Liver (tissue), 7 donors: ENCODE measurements at regions not wholly inside any gene's neighbourhood (a gene's known extent, or its start where the extent isn't known, plus 50 kb on each side); places are given as distances from the start of the nearest gene placed in this dataset.

ENCODE experiments used
- DNase-seq: peaks from one replicate; pipeline ENCODE4 v3.0.0-alpha.2; 2017; ENCODE audit warnings: low spot score
- H3K27ac ChIP-seq, 2 donors: one replicate each; pipeline ENCODE4 v1.7.0; 2013; ENCODE audit warnings: inconsistent platforms in 2 of 2, low read length in 2 of 2, control low read depth in 1 of 2, low read depth in 1 of 2, mild to moderate bottlenecking in 1 of 2
- H3K27me3 ChIP-seq, 4 donors: one replicate each; pipeline versions ENCODE4 v1.6.1 to v1.7.0; 2013; ENCODE audit warnings: low read length in 3 of 4, inconsistent platforms in 1 of 4, mild to moderate bottlenecking in 1 of 4, moderate library complexity in 1 of 4; ENCODE audit not compliant: control insufficient read depth in 4 of 4, insufficient read depth in 4 of 4
- H3K36me3 ChIP-seq, 4 donors: one replicate each; pipeline versions ENCODE4 v1.6.1 to v1.7.0; 2013; ENCODE audit warnings: low read length in 3 of 4, mild to moderate bottlenecking in 3 of 4, low read depth in 1 of 4, moderate library complexity in 1 of 4; ENCODE audit not compliant: control insufficient read depth in 4 of 4, insufficient read depth in 3 of 4
- H3K4me1 ChIP-seq, 4 donors: one replicate each; pipeline versions ENCODE4 v1.6.1 to v1.7.0; 2013; ENCODE audit warnings: low read length in 3 of 4, mild to moderate bottlenecking in 3 of 4, moderate library complexity in 1 of 4; ENCODE audit not compliant: control insufficient read depth in 4 of 4, insufficient read depth in 4 of 4
- H3K4me3 ChIP-seq, 3 donors: one replicate each; pipeline versions ENCODE4 v1.6.1 to v1.7.0; 2013; ENCODE audit warnings: low read length in 3 of 3, control low read depth in 1 of 3, low read depth in 1 of 3, mild to moderate bottlenecking in 1 of 3
- H3K9ac ChIP-seq, 2 donors: one replicate each; pipeline ENCODE4 v1.7.0; 2013; ENCODE audit warnings: low read length in 2 of 2, mild to moderate bottlenecking in 2 of 2, moderate library complexity in 2 of 2, control low read depth in 1 of 2, low read depth in 1 of 2
- H3K9me3 ChIP-seq, 4 donors: one replicate each; pipeline versions ENCODE4 v1.6.1 to v1.7.0; 2013; ENCODE audit warnings: low read length in 3 of 4; ENCODE audit not compliant: control insufficient read depth in 4 of 4
- EGR1 ChIP-seq, 2 donors: IDR thresholded peaks; 2 replicates each; pipeline ENCODE4 v1.6.1; 2016 to 2018; ENCODE audit warnings: antibody characterized with exemption in 2 of 2, low read depth in 2 of 2
- FOXA1 ChIP-seq: IDR thresholded peaks from 2 replicates; pipeline ENCODE4 v1.6.1; 2016; ENCODE audit warnings: antibody characterized with exemption
- FOXA2 ChIP-seq: IDR thresholded peaks from 2 replicates; pipeline ENCODE4 v1.6.1; 2016; ENCODE audit warnings: antibody characterized with exemption
- GABPA ChIP-seq, 2 donors: IDR thresholded peaks in 1 of 2; conservative IDR thresholded peaks in 1 of 2; 2 replicates each; pipeline ENCODE4 v1.6.1; 2016; ENCODE audit warnings: antibody characterized with exemption in 2 of 2, mild to moderate bottlenecking in 1 of 2, moderate library complexity in 1 of 2
- HNF4A ChIP-seq, 2 donors: conservative IDR thresholded peaks; 2 replicates each; pipeline ENCODE4 v1.6.1; 2016; ENCODE audit warnings: antibody characterized with exemption in 2 of 2, mild to moderate bottlenecking in 2 of 2
- JUND ChIP-seq, 2 donors: IDR thresholded peaks; 2 replicates each; pipeline ENCODE4 v1.6.1; 2016; ENCODE audit warnings: antibody characterized with exemption in 2 of 2
- NR2F2 ChIP-seq: IDR thresholded peaks from 2 replicates; pipeline ENCODE4 v1.6.1; 2016; ENCODE audit warnings: antibody characterized with exemption
- SP1 ChIP-seq: IDR thresholded peaks from 2 replicates; pipeline ENCODE4 v1.6.1; 2018; ENCODE audit warnings: antibody characterized with exemption, mild to moderate bottlenecking
- TAF1 ChIP-seq: conservative IDR thresholded peaks from 2 replicates; pipeline ENCODE4 v1.6.1; 2016; ENCODE audit warnings: antibody characterized with exemption, mild to moderate bottlenecking
- YY1 ChIP-seq: IDR thresholded peaks from 2 replicates; pipeline ENCODE4 v1.6.1; 2016; ENCODE audit warnings: antibody characterized with exemption, mild to moderate bottlenecking
- WGBS: extraction: QIAGEN DNeasy Blood & Tissue Kit; methylation state at CpG from one replicate; pipeline ENCODE4 v1.1.7; 2013; 5-methylcytosine and 5-hydroxymethylcytosine counted together
- TF ChIP-seq, protein P1 (sequence below): IDR thresholded peaks from 2 replicates; pipeline ENCODE4 v1.6.1; 2016; ENCODE audit warnings: antibody characterized with exemption
- TF ChIP-seq, protein P2 (sequence below): IDR thresholded peaks from 2 replicates; pipeline ENCODE4 v1.6.1; 2016; ENCODE audit warnings: antibody characterized with exemption
- TF ChIP-seq, protein P3 (sequence below): IDR thresholded peaks from 2 replicates; pipeline ENCODE4 v1.6.1; 2016; ENCODE audit warnings: antibody characterized with exemption, mild to moderate bottlenecking
- donor health status: healthy.
- donor health status: healthy.
- donor health status: healthy.
- donor health status: healthy.

DNA sequence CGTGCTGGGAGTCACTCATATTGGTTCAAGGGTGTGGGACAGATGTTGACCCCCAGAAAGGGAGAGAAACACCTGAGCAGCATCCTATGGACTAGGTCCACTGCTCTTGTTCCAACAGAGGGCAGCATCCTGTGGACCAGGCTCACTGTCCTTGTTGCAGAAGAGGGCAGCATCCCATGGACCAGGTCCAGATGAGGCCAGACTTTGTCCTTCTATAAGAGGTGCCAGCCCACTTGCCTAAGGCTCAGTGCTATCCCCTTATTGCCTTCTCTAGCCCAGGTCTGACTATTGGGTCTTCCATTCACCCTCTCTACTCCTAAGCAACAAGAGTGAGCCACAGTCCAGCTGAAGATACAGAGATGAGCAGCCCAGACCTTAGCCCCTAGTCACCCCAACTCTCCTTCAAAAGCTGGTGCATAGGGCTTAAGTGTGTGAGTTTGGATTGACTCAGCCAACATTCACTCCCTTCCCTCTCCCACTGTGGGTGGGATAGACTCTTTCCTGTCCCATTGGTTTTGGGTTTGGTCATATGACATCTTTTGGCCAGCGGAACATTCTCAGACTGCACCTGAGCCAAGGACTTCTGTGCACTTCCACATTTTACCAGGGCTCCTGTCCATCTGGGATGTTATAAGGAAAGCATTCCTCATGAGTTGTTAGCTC lies 132.4 kb upstream of the GPC1 start:
- DNase-seq: no peak
- 95% methylated on average over 1 of the region's 2 CpGs for WGBS
- no peaks in the 10 kb centered on the region for H3K9me3 ChIP-seq
- H3K27me3 ChIP-seq: no peaks in the 10 kb centered on the region
- no peak overlapping the region for H3K4me3 ChIP-seq
- H3K4me1 ChIP-seq: no peaks in the 10 kb centered on the region
- no peak overlapping the region for H3K27ac ChIP-seq
- no peak overlapping the region for H3K9ac ChIP-seq
- no peaks in the 10 kb centered on the region for H3K36me3 ChIP-seq
- TF ChIP-seq YY1: no peak
- no peak for TF ChIP-seq TAF1
- TF ChIP-seq HNF4A (conservative IDR thresholded peaks at IDR 0.05): peak in 1 of 2 donors; percentile 13
- no peak for TF ChIP-seq NR2F2
- TF ChIP-seq, protein P1, sequence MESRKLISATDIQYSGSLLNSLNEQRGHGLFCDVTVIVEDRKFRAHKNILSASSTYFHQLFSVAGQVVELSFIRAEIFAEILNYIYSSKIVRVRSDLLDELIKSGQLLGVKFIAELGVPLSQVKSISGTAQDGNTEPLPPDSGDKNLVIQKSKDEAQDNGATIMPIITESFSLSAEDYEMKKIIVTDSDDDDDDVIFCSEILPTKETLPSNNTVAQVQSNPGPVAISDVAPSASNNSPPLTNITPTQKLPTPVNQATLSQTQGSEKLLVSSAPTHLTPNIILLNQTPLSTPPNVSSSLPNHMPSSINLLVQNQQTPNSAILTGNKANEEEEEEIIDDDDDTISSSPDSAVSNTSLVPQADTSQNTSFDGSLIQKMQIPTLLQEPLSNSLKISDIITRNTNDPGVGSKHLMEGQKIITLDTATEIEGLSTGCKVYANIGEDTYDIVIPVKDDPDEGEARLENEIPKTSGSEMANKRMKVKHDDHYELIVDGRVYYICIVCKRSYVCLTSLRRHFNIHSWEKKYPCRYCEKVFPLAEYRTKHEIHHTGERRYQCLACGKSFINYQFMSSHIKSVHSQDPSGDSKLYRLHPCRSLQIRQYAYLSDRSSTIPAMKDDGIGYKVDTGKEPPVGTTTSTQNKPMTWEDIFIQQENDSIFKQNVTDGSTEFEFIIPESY: no peak
- no peak for TF ChIP-seq GABPA (IDR thresholded peaks at IDR 0.05 in 1 of 2, conservative IDR thresholded peaks at IDR 0.05 in 1 of 2)

DNA sequence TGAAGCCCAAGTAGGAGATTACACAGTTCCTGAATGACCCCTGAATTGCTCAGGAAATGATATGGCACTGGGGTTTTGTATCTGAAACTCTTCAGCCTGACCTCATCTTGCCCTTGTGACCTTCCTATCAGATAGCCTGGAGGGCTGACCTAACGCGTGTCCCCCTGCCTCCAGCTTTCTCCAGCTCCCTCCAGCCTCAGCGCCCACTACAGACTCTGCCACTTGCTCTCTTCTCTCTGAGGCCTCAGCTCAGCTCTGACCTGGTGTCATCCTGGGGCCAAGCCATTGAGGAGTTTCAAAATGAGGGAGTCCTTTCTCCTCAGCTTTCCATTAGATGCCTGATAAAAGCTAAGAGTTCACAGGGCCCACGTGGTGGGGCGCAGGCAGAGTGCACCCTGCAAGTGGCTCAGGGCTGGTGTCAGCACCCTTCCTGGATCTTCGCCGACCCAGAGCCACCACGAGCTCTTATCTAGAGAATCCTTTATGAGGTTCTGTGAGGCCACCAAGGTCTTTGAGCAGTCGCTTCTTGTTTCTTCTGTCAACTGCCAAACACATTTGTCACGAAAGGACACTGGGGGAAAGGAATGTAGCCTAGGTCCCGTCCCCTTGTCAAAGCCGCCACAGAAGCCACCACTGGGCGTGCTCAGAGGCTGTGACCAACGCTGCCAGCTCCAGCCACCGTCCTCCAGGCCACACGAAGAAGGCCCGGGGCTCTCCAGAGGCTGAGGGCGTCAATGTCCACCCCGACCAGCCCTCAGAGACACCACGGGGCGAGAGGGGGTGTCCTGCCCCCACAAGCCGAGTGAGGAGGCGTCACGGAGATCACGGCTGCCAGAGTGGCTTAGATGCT lies 131.3 kb upstream of the GPC1 start:
- Histone ChIP-seq H3K4me3 (no peak overlapping the region), H3K27me3 (no peaks in the 10 kb centered on the region), H3K9me3 (no peaks in the 10 kb centered on the region), H3K4me1 (no peaks in the 10 kb centered on the region), H3K9ac (no peak overlapping the region), H3K36me3 (no peaks in the 10 kb centered on the region), H3K27ac (no peak overlapping the region)
- no peak for TF ChIP-seq SP1
- TF ChIP-seq, protein P2, sequence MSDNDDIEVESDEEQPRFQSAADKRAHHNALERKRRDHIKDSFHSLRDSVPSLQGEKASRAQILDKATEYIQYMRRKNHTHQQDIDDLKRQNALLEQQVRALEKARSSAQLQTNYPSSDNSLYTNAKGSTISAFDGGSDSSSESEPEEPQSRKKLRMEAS: no peak
- no peak for TF ChIP-seq JUND (IDR thresholded peaks at IDR 0.05)
- no peak for TF ChIP-seq HNF4A (conservative IDR thresholded peaks at IDR 0.05)
- TF ChIP-seq FOXA1: no peak
- TF ChIP-seq, protein P3, sequence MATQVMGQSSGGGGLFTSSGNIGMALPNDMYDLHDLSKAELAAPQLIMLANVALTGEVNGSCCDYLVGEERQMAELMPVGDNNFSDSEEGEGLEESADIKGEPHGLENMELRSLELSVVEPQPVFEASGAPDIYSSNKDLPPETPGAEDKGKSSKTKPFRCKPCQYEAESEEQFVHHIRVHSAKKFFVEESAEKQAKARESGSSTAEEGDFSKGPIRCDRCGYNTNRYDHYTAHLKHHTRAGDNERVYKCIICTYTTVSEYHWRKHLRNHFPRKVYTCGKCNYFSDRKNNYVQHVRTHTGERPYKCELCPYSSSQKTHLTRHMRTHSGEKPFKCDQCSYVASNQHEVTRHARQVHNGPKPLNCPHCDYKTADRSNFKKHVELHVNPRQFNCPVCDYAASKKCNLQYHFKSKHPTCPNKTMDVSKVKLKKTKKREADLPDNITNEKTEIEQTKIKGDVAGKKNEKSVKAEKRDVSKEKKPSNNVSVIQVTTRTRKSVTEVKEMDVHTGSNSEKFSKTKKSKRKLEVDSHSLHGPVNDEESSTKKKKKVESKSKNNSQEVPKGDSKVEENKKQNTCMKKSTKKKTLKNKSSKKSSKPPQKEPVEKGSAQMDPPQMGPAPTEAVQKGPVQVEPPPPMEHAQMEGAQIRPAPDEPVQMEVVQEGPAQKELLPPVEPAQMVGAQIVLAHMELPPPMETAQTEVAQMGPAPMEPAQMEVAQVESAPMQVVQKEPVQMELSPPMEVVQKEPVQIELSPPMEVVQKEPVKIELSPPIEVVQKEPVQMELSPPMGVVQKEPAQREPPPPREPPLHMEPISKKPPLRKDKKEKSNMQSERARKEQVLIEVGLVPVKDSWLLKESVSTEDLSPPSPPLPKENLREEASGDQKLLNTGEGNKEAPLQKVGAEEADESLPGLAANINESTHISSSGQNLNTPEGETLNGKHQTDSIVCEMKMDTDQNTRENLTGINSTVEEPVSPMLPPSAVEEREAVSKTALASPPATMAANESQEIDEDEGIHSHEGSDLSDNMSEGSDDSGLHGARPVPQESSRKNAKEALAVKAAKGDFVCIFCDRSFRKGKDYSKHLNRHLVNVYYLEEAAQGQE: no peak
- no peak for TF ChIP-seq NR2F2
- no peak for TF ChIP-seq FOXA2
- TF ChIP-seq TAF1: no peak
- TF ChIP-seq GABPA (IDR thresholded peaks at IDR 0.05 in 1 of 2, conservative IDR thresholded peaks at IDR 0.05 in 1 of 2): no peak
- no peak for TF ChIP-seq YY1
- no peak for TF ChIP-seq EGR1 (IDR thresholded peaks at IDR 0.05; ENCODE audit: low read depth in 2 of 2)
- peak; percentile 19 for DNase-seq
- WGBS: 81% methylated on average over 25 of the region's 25 CpGs
